A549 (cell line): ENCODE measurements at regions not wholly inside any gene's neighbourhood (a gene's known extent, or its start where the extent isn't known, plus 50 kb on each side); places are given as distances from the start of the nearest gene placed in this dataset.

Experiments
- ATAC-seq, 2 experiments: fragments of 200-7000 bp in 1 of 2; fragments of >200 bp in 1 of 2; cut with Nextera tagmentation in 1 of 2; cut with Tn5 transposase in 1 of 2; 3 replicates each; pipeline versions ENCODE4 v1.8.0 to v1.9.1; 2018 to 2020; ENCODE audit warnings: mild to moderate bottlenecking in 1 of 2, moderate library complexity in 1 of 2
- CTCF ChIA-PET: fragments of 300-600 bp; sonication (Branson Sonifier 250); formaldehyde crosslinking; extraction: SDS; loops from one replicate; lab custom pipeline; 2021; ENCODE audit warnings: antibody characterized with exemption, inconsistent platforms; lab: Yijun Ruan, JAX
- POLR2A ChIA-PET: fragments of 350-600 bp; formaldehyde crosslinking; extraction: SDS; loops from one replicate; lab custom pipeline; 2021; ENCODE audit warnings: antibody characterized with exemption, inconsistent platforms; lab: Yijun Ruan, JAX
- DNase-seq, 2 experiments: peaks; one replicate each; pipeline versions ENCODE4 v3.0.0 to v3.0.0-alpha.2; 2011 to 2016; ENCODE audit warnings: low read depth in 1 of 2, low spot score in 1 of 2
- FAIRE-seq: peaks from 2 replicates; lab custom pipeline; 2011; peaks lifted over from hg19 to GRCh38; lab: Jason Lieb, UNC
- H3K27ac ChIP-seq, 2 experiments: fragments of >200 bp; sonication (Bioruptor Twin); formaldehyde crosslinking; 3 replicates each; pipeline ENCODE4 v1.5.1; 2016 to 2017
- H3K4me1 ChIP-seq: fragments of >200 bp; sonication (Bioruptor Twin); formaldehyde crosslinking; 3 replicates; pipeline ENCODE4 v1.6.1; 2016
- H3K4me2 ChIP-seq: fragments of >200 bp; sonication (Bioruptor Twin); formaldehyde crosslinking; 3 replicates; pipeline ENCODE4 v1.6.1; 2016
- H3K4me3 ChIP-seq: fragments of >200 bp; sonication (Bioruptor Twin); formaldehyde crosslinking; 3 replicates; pipeline ENCODE4 v1.5.1; 2016
- H3K9me3 ChIP-seq: fragments of >200 bp; sonication (Bioruptor Twin); formaldehyde crosslinking; 3 replicates; pipeline ENCODE4 v1.6.1; 2016
- BCL3 ChIP-seq: fragments of >200 bp; sonication (Bioruptor Twin); formaldehyde crosslinking; IDR thresholded peaks from 3 replicates; pipeline ENCODE4 v1.6.1; 2016
- CBX2 ChIP-seq: fragments of 200-600 bp; sonication (generic); IDR thresholded peaks from 2 replicates; pipeline ENCODE4 v1.6.1; 2016; ENCODE audit warnings: low read depth, mild to moderate bottlenecking, borderline replicate concordance
- CBX8 ChIP-seq: fragments of 200-600 bp; sonication (generic); IDR thresholded peaks from 2 replicates; pipeline ENCODE4 v1.6.1; 2016
- CHD4 ChIP-seq: fragments of 200-600 bp; sonication (generic); IDR thresholded peaks from 2 replicates; pipeline ENCODE4 v1.6.1; 2016; ENCODE audit warnings: antibody characterized with exemption, mild to moderate bottlenecking, borderline replicate concordance
- CTCF ChIP-seq: fragments of >200 bp; sonication (Bioruptor Twin); formaldehyde crosslinking; IDR thresholded peaks from 3 replicates; pipeline ENCODE4 v1.5.1; 2016
- E2F6 ChIP-seq: IDR thresholded peaks from 2 replicates; pipeline ENCODE4 v1.6.1; 2012; ENCODE audit warnings: low read depth, borderline replicate concordance
- ELK1 ChIP-seq: fragments of 150-350 bp; IDR thresholded peaks from 2 replicates; pipeline ENCODE4 v1.6.1; 2014; ENCODE audit warnings: low read depth, mild to moderate bottlenecking, low read length
- EP300 ChIP-seq, 2 experiments: fragments of >200 bp; sonication (Bioruptor Twin); formaldehyde crosslinking; IDR thresholded peaks; 2 replicates in 1 of 2; 3 replicates in 1 of 2; pipeline ENCODE4 v1.6.1; 2016 to 2017
- FOSL2 ChIP-seq, 2 experiments: fragments of 450-650 bp in 1 of 2; fragments of >200 bp in 1 of 2; sonication (Bioruptor Twin) in 1 of 2; formaldehyde crosslinking; IDR thresholded peaks; 2 replicates each; pipeline versions ENCODE4 v1.5.0 to v1.6.1; 2016 to 2020; ENCODE audit warnings: mild to moderate bottlenecking in 1 of 2, moderate library complexity in 1 of 2
- GATA3 ChIP-seq: IDR thresholded peaks from 2 replicates; pipeline ENCODE4 v1.6.1; 2012; ENCODE audit warnings: borderline replicate concordance
- HES2 ChIP-seq: fragments of >200 bp; sonication (Bioruptor Twin); formaldehyde crosslinking; IDR thresholded peaks from 2 replicates; pipeline ENCODE4 v1.6.1; 2016
- HEYL ChIP-seq: fragments of 250-450 bp; sonication (Bioruptor Pico); IDR thresholded peaks from 2 replicates; pipeline ENCODE4 v1.8.0; 2021; ENCODE audit warnings: mild to moderate bottlenecking, moderate library complexity
- HOXB5 ChIP-seq: fragments of 250-450 bp; sonication (Bioruptor Pico); IDR thresholded peaks from 2 replicates; pipeline ENCODE4 v1.5.0; 2020; ENCODE audit warnings: mild to moderate bottlenecking, moderate library complexity
- JUN ChIP-seq, 2 experiments: fragments of >200 bp; sonication (Bioruptor Twin); formaldehyde crosslinking; IDR thresholded peaks; 2 replicates in 1 of 2; 3 replicates in 1 of 2; pipeline ENCODE4 v1.6.1; 2016 to 2017
- KDM5A ChIP-seq: fragments of 200-600 bp; sonication (generic); IDR thresholded peaks from 2 replicates; pipeline ENCODE4 v1.6.1; 2016; ENCODE audit warnings: antibody characterized with exemption, mild to moderate bottlenecking
- MAZ ChIP-seq: fragments of 150-350 bp; IDR thresholded peaks from 2 replicates; pipeline ENCODE4 v1.6.1; 2014; ENCODE audit warnings: antibody characterized with exemption, low read depth, low read length, borderline replicate concordance
- NFE2L2 ChIP-seq: fragments of 150-350 bp; conservative IDR thresholded peaks from 2 replicates; pipeline ENCODE4 v1.6.1; 2014; ENCODE audit warnings: low read length
- NPAS2 ChIP-seq: fragments of 250-450 bp; sonication (Bioruptor Pico); IDR thresholded peaks from 2 replicates; pipeline ENCODE4 v1.8.0; 2022; ENCODE audit warnings: mild to moderate bottlenecking, moderate library complexity, borderline replicate concordance
- PBX3 ChIP-seq: IDR thresholded peaks from 2 replicates; pipeline ENCODE4 v1.6.1; 2012
- POLR2A ChIP-seq: IDR thresholded peaks from 2 replicates; pipeline ENCODE4 v1.6.1; 2012; ENCODE audit warnings: mild to moderate bottlenecking, low read length
- RAD21 ChIP-seq, 2 experiments: fragments of >200 bp in 1 of 2; sonication (Bioruptor Twin) in 1 of 2; formaldehyde crosslinking in 1 of 2; IDR thresholded peaks in 1 of 2; conservative IDR thresholded peaks in 1 of 2; 2 replicates in 1 of 2; 3 replicates in 1 of 2; pipeline ENCODE4 v1.6.1; 2012 to 2018; ENCODE audit warnings: inconsistent platforms in 1 of 2
- RARB ChIP-seq: fragments of 250-450 bp; sonication (Bioruptor Pico); IDR thresholded peaks from 2 replicates; pipeline ENCODE4 v1.8.0; 2021; ENCODE audit warnings: mild to moderate bottlenecking, moderate library complexity
- RFX5 ChIP-seq: fragments of 450-650 bp; IDR thresholded peaks from 2 replicates; pipeline ENCODE4 v1.7.1; 2014; ENCODE audit warnings: antibody characterized with exemption, mild to moderate bottlenecking, moderate library complexity
- USF2 ChIP-seq: fragments of 450-650 bp; IDR thresholded peaks from 2 replicates; pipeline ENCODE4 v1.6.1; 2014; ENCODE audit warnings: antibody characterized with exemption
- ZFP36 ChIP-seq: fragments of 450-650 bp; IDR thresholded peaks from 2 replicates; pipeline ENCODE4 v1.6.1; 2014; ENCODE audit warnings: borderline replicate concordance; ENCODE audit not compliant: partially characterized antibody
- WGBS: methylation state at CpG from one replicate; pipeline ENCODE4 v1.1.6; 2017; ENCODE audit errors: missing lambda C conversion rate; 5-methylcytosine and 5-hydroxymethylcytosine counted together

- no peak for TF ChIP-seq ELK1
- no peak for TF ChIP-seq HOXB5 (CRISPR knock-in tag)
- TF ChIP-seq RAD21 (conservative IDR thresholded peaks at IDR 0.05 in 1 of 2, IDR thresholded peaks at IDR 0.05 in 1 of 2): no peak
- TF ChIP-seq, all 56 proteins: peak for 0
Observed at GRCh38 chr13:80123945-80124344, 217.0 kb downstream of the SPRY2 start (continued).

- POLR2A ChIA-PET: no interaction called here
- no peak for FAIRE-seq
- ATAC-seq: no peak
Observed at GRCh38 chr13:80121038-80121437, 219.9 kb downstream of the SPRY2 start.

GRCh38 chr13:80118506-80118905 lies 222.4 kb downstream of the SPRY2 start:
- Histone ChIP-seq H3K4me1 (peaks cover 8% of the 10 kb centered on the region; the same call in 2 of the 3 replicates), H3K4me3 (no peak overlapping the region), H3K27ac (no peak overlapping the region), H3K9me3 (no peaks in the 10 kb centered on the region), H3K4me2 (no peak overlapping the region)
- 81% methylated on average over 1 of the region's 1 CpG for WGBS
- ATAC-seq (no peak), DNase-seq (no peak), FAIRE-seq (no peak)
- TF ChIP-seq NFE2L2: no peak
- TF ChIP-seq CHD4: no peak
- no peak for TF ChIP-seq ZFP36
- TF ChIP-seq HES2: no peak
- TF ChIP-seq E2F6: no peak
- TF ChIP-seq CBX8: no peak
- TF ChIP-seq GATA3: no peak
- no peak for TF ChIP-seq FOSL2 (IDR thresholded peaks at IDR 0.05)
- no peak for TF ChIP-seq FOSL2 (CRISPR knock-in tag; IDR thresholded peaks at IDR 0.05)
- TF ChIP-seq POLR2A: no peak
- no peak for TF ChIP-seq KDM5A
- TF ChIP-seq MAZ: no peak
- TF ChIP-seq PBX3: no peak
- no peak for TF ChIP-seq JUN (IDR thresholded peaks at IDR 0.05)
- POLR2A ChIA-PET: no interaction called here
- CTCF ChIA-PET: no interaction called here

More at GRCh38 chr13:80121038-80121437, 219.9 kb downstream of the SPRY2 start:
- 67% methylated on average over 1 of the region's 1 CpG for WGBS
- Histone ChIP-seq H3K4me2 (no peak overlapping the region), H3K27ac (no peak overlapping the region), H3K4me1 (peaks cover 6% of the 10 kb centered on the region; the same call in 2 of the 3 replicates), H3K4me3 (no peak overlapping the region), H3K9me3 (no peaks in the 10 kb centered on the region)
- TF ChIP-seq EP300 (IDR thresholded peaks at IDR 0.05): no peak
- TF ChIP-seq POLR2A: no peak
- TF ChIP-seq CBX2: no peak
- TF ChIP-seq CTCF: no peak
- no peak for TF ChIP-seq HEYL (CRISPR knock-in tag)
- TF ChIP-seq NPAS2 (CRISPR knock-in tag): no peak
- TF ChIP-seq RARB (CRISPR knock-in tag): no peak
- no peak for TF ChIP-seq FOSL2 (IDR thresholded peaks at IDR 0.05)
- TF ChIP-seq FOSL2 (CRISPR knock-in tag; IDR thresholded peaks at IDR 0.05): no peak
- TF ChIP-seq RFX5: no peak
- TF ChIP-seq USF2: no peak
- TF ChIP-seq BCL3: no peak
- DNase-seq: no peak
- CTCF ChIA-PET: no interaction called here
